ENCODE measurements at regions not wholly inside any gene's neighbourhood (a gene's known extent, or its start where the extent isn't known, plus 50 kb on each side); places are given as distances from the start of the nearest gene placed in this dataset.

GRCh38 chr6:91751526-91751925 is 1164.7 kb upstream of the MAP3K7 start:
- no peaks in the 10 kb centered on the region for H3F3A ChIP-seq (ENCODE audit: insufficient read depth, low read length, poor library complexity, severe bottlenecking)
- no peaks in the 10 kb centered on the region for H3K9me2 ChIP-seq (ENCODE audit: insufficient read depth, low read length)
- no peaks in the 10 kb centered on the region for H3K79me2 ChIP-seq (replicated peaks; ENCODE audit: insufficient read depth, low read length)
- H3K9me3 ChIP-seq (ENCODE audit: low read length) = no peaks in the 10 kb centered on the region
- H3K27ac ChIP-seq (ENCODE audit: low read length) = no peak overlapping the region
- H2AFZ ChIP-seq (ENCODE audit: low read depth, low read length) = no peak overlapping the region
- H3K4me3 ChIP-seq (ENCODE audit: low read length) = no peak overlapping the region
- H4K20me1 ChIP-seq (ENCODE audit: insufficient read depth) = no peaks in the 10 kb centered on the region
- H3K4me2 ChIP-seq (ENCODE audit: low read length) = no peak overlapping the region
- no peak overlapping the region for H3K9ac ChIP-seq (ENCODE audit: low read length)
- no peak for TF ChIP-seq TAF1 (IDR thresholded peaks at IDR 0.05; ENCODE audit: low read depth)
- no peak for TF ChIP-seq RAD21 (conservative IDR thresholded peaks at IDR 0.05)
- no peak for TF ChIP-seq EZH2 (IDR thresholded peaks at IDR 0.05; ENCODE audit: borderline replicate concordance, insufficient read depth, low read length, poor library complexity, severe bottlenecking)
- TF ChIP-seq POLR2AphosphoS5 (IDR thresholded peaks at IDR 0.05) = no peak
- TF ChIP-seq SMC3 (conservative IDR thresholded peaks at IDR 0.05; ENCODE audit: poor library complexity) = no peak
- no peak for TF ChIP-seq REST (IDR thresholded peaks at IDR 0.05; ENCODE audit: borderline replicate concordance)
- no peak for TF ChIP-seq MXI1 (conservative IDR thresholded peaks at IDR 0.05; ENCODE audit: poor library complexity, severe bottlenecking)
- no peak for TF ChIP-seq CTCF (IDR thresholded peaks at IDR 0.05; ENCODE audit: poor library complexity, severe bottlenecking)
- no peak for TF ChIP-seq EP300 (conservative IDR thresholded peaks at IDR 0.05; ENCODE audit: poor library complexity, severe bottlenecking)
- H3K27me3 ChIP-seq (ENCODE audit: insufficient read depth, low read depth, low read length) = no peaks in the 10 kb centered on the region
- no peaks in the 10 kb centered on the region for H3K36me3 ChIP-seq (ENCODE audit: insufficient read depth, low read length)

GRCh38 chr6:91744566-91744965 is 1157.7 kb upstream of the MAP3K7 start:
- Histone ChIP-seq H3K9ac (ENCODE audit: low read length) (no peak overlapping the region), H3K9me3 (ENCODE audit: low read length) (no peaks in the 10 kb centered on the region), H3K27me3 (ENCODE audit: insufficient read depth, low read depth, low read length) (no peaks in the 10 kb centered on the region), H3K4me3 (ENCODE audit: low read length) (no peak overlapping the region), H3K27ac (ENCODE audit: low read length) (no peak overlapping the region), H3K4me2 (ENCODE audit: low read length) (no peak overlapping the region), H3K36me3 (ENCODE audit: insufficient read depth, low read length) (no peaks in the 10 kb centered on the region), H3K79me2 (replicated peaks; ENCODE audit: insufficient read depth, low read length) (no peaks in the 10 kb centered on the region), H3F3A (ENCODE audit: insufficient read depth, low read length, poor library complexity, severe bottlenecking) (no peaks in the 10 kb centered on the region), H2AFZ (ENCODE audit: low read depth, low read length) (no peak overlapping the region), H3K9me2 (ENCODE audit: insufficient read depth, low read length) (no peaks in the 10 kb centered on the region), H4K20me1 (ENCODE audit: insufficient read depth) (no peaks in the 10 kb centered on the region)
- TF ChIP-seq EP300 (conservative IDR thresholded peaks at IDR 0.05; ENCODE audit: poor library complexity, severe bottlenecking) (no peak), CTCF (IDR thresholded peaks at IDR 0.05; ENCODE audit: poor library complexity, severe bottlenecking) (no peak), EZH2 (IDR thresholded peaks at IDR 0.05; ENCODE audit: borderline replicate concordance, insufficient read depth, low read length, poor library complexity, severe bottlenecking) (no peak), POLR2AphosphoS5 (IDR thresholded peaks at IDR 0.05) (no peak)
